Osteocyte (in vitro differentiated cells): ENCODE measurements at regions not wholly inside any gene's neighbourhood (a gene's known extent, or its start where the extent isn't known, plus 50 kb on each side); places are given as distances from the start of the nearest gene placed in this dataset.

ENCODE experiments used
- DNase-seq: peaks from one replicate; pipeline ENCODE4 v3.0.0; 2021; ENCODE audit warnings: mixed read lengths; ENCODE audit not compliant: unreplicated experiment; ENCODE audit errors: extremely low spot score
- H3K27ac Mint-ChIP-seq: one replicate; pipeline ENCODE4 v1.8.0; 2021; ENCODE audit warnings: mild to moderate bottlenecking, mixed read lengths; ENCODE audit not compliant: unreplicated experiment
- H3K27me3 Mint-ChIP-seq: one replicate; pipeline ENCODE4 v1.8.0; 2021; ENCODE audit warnings: mixed read lengths; ENCODE audit not compliant: unreplicated experiment
- H3K36me3 Mint-ChIP-seq: one replicate; pipeline ENCODE4 v1.8.0; 2021; ENCODE audit warnings: mixed read lengths; ENCODE audit not compliant: unreplicated experiment
- H3K4me1 Mint-ChIP-seq: one replicate; pipeline ENCODE4 v1.8.0; 2021; ENCODE audit warnings: mixed read lengths; ENCODE audit not compliant: unreplicated experiment
- H3K4me3 Mint-ChIP-seq: one replicate; pipeline ENCODE4 v1.8.0; 2021; ENCODE audit warnings: mild to moderate bottlenecking, moderate library complexity, mixed read lengths; ENCODE audit not compliant: unreplicated experiment
- H3K9me3 Mint-ChIP-seq: one replicate; pipeline ENCODE4 v1.8.0; 2021; ENCODE audit warnings: mixed read lengths; ENCODE audit not compliant: unreplicated experiment
- CTCF ChIP-seq: fragments of 200-600 bp; sonication (generic); IDR thresholded peaks from 2 replicates; pipeline ENCODE4 v1.5.0; 2021; ENCODE audit warnings: antibody characterized with exemption, mild to moderate bottlenecking, moderate library complexity

- Mint-ChIP-seq H3K27ac (no peak overlapping the region), H3K4me3 (no peak overlapping the region), H3K27me3 (no peaks in the 10 kb centered on the region), H3K36me3 (no peaks in the 10 kb centered on the region), H3K9me3 (no peaks in the 10 kb centered on the region), H3K4me1 (peaks cover 26% of the 10 kb centered on the region)
- TF ChIP-seq CTCF: no peak
- DNase-seq: no peak
Measured at GRCh38 chr16:11412965-11413887, 68.0 kb downstream of the RMI2 start.

GRCh38 chr16:11413907-11414595 is 68.8 kb downstream of the RMI2 start:
- H3K27me3 Mint-ChIP-seq: no peaks in the 10 kb centered on the region
- DNase-seq: no peak
- no peaks in the 10 kb centered on the region for H3K9me3 Mint-ChIP-seq
- no peaks in the 10 kb centered on the region for H3K36me3 Mint-ChIP-seq
- no peak overlapping the region for H3K27ac Mint-ChIP-seq
- peaks cover 22% of the 10 kb centered on the region for H3K4me1 Mint-ChIP-seq
- TF ChIP-seq CTCF: no peak
- no peak overlapping the region for H3K4me3 Mint-ChIP-seq

- no peaks in the 10 kb centered on the region for H3K27me3 Mint-ChIP-seq
- peaks cover 15% of the 10 kb centered on the region for H3K4me1 Mint-ChIP-seq
- no peaks in the 10 kb centered on the region for H3K36me3 Mint-ChIP-seq
- no peaks in the 10 kb centered on the region for H3K9me3 Mint-ChIP-seq
- no peak for TF ChIP-seq CTCF
- no peak overlapping the region for H3K4me3 Mint-ChIP-seq
- no peak overlapping the region for H3K27ac Mint-ChIP-seq
- DNase-seq: no peak
Measured at GRCh38 chr16:11414815-11415775, 69.8 kb downstream of the RMI2 start.

- no peak for TF ChIP-seq CTCF
- H3K4me3 Mint-ChIP-seq: no peak overlapping the region
Measured at GRCh38 chr16:11416228-11417001, 71.2 kb downstream of the RMI2 start.

More at GRCh38 chr16:11416228-11417001, 71.2 kb downstream of the RMI2 start:
- Mint-ChIP-seq H3K4me1 (peaks cover 7% of the 10 kb centered on the region), H3K9me3 (no peaks in the 10 kb centered on the region), H3K27me3 (no peaks in the 10 kb centered on the region), H3K36me3 (no peaks in the 10 kb centered on the region), H3K27ac (no peak overlapping the region)
- no peak for DNase-seq
